Body of pancreas (tissue), 4 donors: ENCODE measurements at regions not wholly inside any gene's neighbourhood (a gene's known extent, or its start where the extent isn't known, plus 50 kb on each side); places are given as distances from the start of the nearest gene placed in this dataset.

Experiments used
- ATAC-seq: fragments of 150-250 bp; one replicate; pipeline ENCODE4 v1.9.1; 2016
- DNase-seq, 4 donors: peaks; one replicate each; pipeline ENCODE4 v3.0.0-alpha.2; 2019
- H3K27ac ChIP-seq, 4 donors: fragments of 200-600 bp; sonication (generic); 1 replicate in 3 of 4; 2 replicates in 1 of 4; pipeline versions ENCODE4 v1.5.1 to v1.6.1; 2016 to 2019; ENCODE audit warnings: mild to moderate bottlenecking in 1 of 4, mixed read lengths in 1 of 4, moderate library complexity in 1 of 4
- H3K27me3 ChIP-seq, 2 donors: fragments of 200-600 bp; sonication (generic); one replicate each; pipeline ENCODE4 v1.6.0; 2016; ENCODE audit warnings: mild to moderate bottlenecking in 1 of 2
- H3K36me3 ChIP-seq, 2 donors: fragments of 200-600 bp; sonication (generic); replicated peaks in 1 of 2; 2 replicates each; pipeline ENCODE4 v1.5.1; 2016; ENCODE audit warnings: low read depth in 2 of 2; ENCODE audit not compliant: insufficient read depth in 1 of 2
- H3K4me1 ChIP-seq: fragments of 200-600 bp; sonication (generic); one replicate; pipeline ENCODE4 v1.6.0; 2016
- H3K4me3 ChIP-seq, 2 donors: fragments of 200-600 bp; sonication (generic); 1 replicate in 1 of 2; 2 replicates in 1 of 2; pipeline ENCODE4 v1.5.1; 2016 to 2019
- H3K9me3 ChIP-seq, 3 donors: fragments of 200-600 bp; sonication (generic); 1 replicate in 2 of 3; 2 replicates in 1 of 3; pipeline ENCODE4 v1.5.1; 2016
- CTCF ChIP-seq, 7 experiments: fragments of 450-650 bp in 4 of 7; fragments of 200-600 bp in 3 of 7; sonication (generic) in 3 of 7; IDR thresholded peaks; one replicate each; pipeline ENCODE4 v1.5.1; 2016 to 2019; ENCODE audit warnings: antibody characterized with exemption in 7 of 7
- POLR2A ChIP-seq, 3 donors: fragments of 450-650 bp; IDR thresholded peaks; one replicate each; pipeline ENCODE4 v1.6.1; 2016; ENCODE audit warnings: antibody characterized with exemption in 3 of 3, mild to moderate bottlenecking in 2 of 3
- WGBS, 2 donors: methylation state at CpG; one replicate each; pipeline ENCODE4 v1.1.5; 2017; 5-methylcytosine and 5-hydroxymethylcytosine counted together
- intact Hi-C: fragments of 100-400 bp; cut with DNase I; formaldehyde crosslinking; loops from one replicate; pipeline ENCODE4 v1.15.1; 2023

- Histone ChIP-seq H3K9me3 (no peaks in the 10 kb centered on the region), H3K4me3 (no peak overlapping the region), H3K36me3 (no peaks in the 10 kb centered on the region), H3K27ac (no peak overlapping the region), H3K27me3 (no peaks in the 10 kb centered on the region), H3K4me1 (no peaks in the 10 kb centered on the region)
- no peak for TF ChIP-seq CTCF (IDR thresholded peaks at IDR 0.05)
- no peak for TF ChIP-seq POLR2A (IDR thresholded peaks at IDR 0.05)
- WGBS, 2 donors: 80 to 93% methylated on average over 3 of the region's 3 CpGs
- intact Hi-C loops: no loop called here
- no peak for ATAC-seq
- no peak for DNase-seq
These were observed 1511.2 kb upstream of the ZEB2 start for GRCh38 chr2:146031158-146031557.

- H3K9me3 ChIP-seq: no peaks in the 10 kb centered on the region
- intact Hi-C loops: no loop called here
- ATAC-seq: no peak
- WGBS, 2 donors: 72 to 78% methylated on average over 2 of the region's 2 CpGs
- H3K36me3 ChIP-seq: no peaks in the 10 kb centered on the region
- no peaks in the 10 kb centered on the region for H3K27me3 ChIP-seq
- no peak for TF ChIP-seq POLR2A (IDR thresholded peaks at IDR 0.05)
- no peak for TF ChIP-seq CTCF (IDR thresholded peaks at IDR 0.05)
- H3K4me3 ChIP-seq: no peak overlapping the region
- DNase-seq: no peak
- H3K27ac ChIP-seq: no peak overlapping the region
- no peaks in the 10 kb centered on the region for H3K4me1 ChIP-seq
These were observed 1507.2 kb upstream of the ZEB2 start for GRCh38 chr2:146027156-146027555.

- no peak overlapping the region for H3K27ac ChIP-seq
- 44 to 53% methylated on average over 1 of the region's 1 CpG for WGBS, 2 donors
- H3K9me3 ChIP-seq: no peaks in the 10 kb centered on the region
- no peaks in the 10 kb centered on the region for H3K4me1 ChIP-seq
- DNase-seq: no peak
- intact Hi-C loops: no loop called here
- ATAC-seq: no peak
- no peaks in the 10 kb centered on the region for H3K36me3 ChIP-seq
- no peak overlapping the region for H3K4me3 ChIP-seq
- H3K27me3 ChIP-seq: no peaks in the 10 kb centered on the region
- TF ChIP-seq POLR2A (IDR thresholded peaks at IDR 0.05) (no peak), CTCF (IDR thresholded peaks at IDR 0.05) (no peak)
These were observed 1505.6 kb upstream of the ZEB2 start for GRCh38 chr2:146025519-146025918.

- TF ChIP-seq POLR2A (IDR thresholded peaks at IDR 0.05) (no peak), CTCF (IDR thresholded peaks at IDR 0.05) (no peak)
- H3K4me1 ChIP-seq: no peaks in the 10 kb centered on the region
- no peaks in the 10 kb centered on the region for H3K27me3 ChIP-seq
- H3K36me3 ChIP-seq: no peaks in the 10 kb centered on the region
- H3K27ac ChIP-seq: no peak overlapping the region
- ATAC-seq (no peak), DNase-seq (no peak)
- 81 to 85% methylated on average over 1 of the region's 1 CpG for WGBS, 2 donors
- no peaks in the 10 kb centered on the region for H3K9me3 ChIP-seq
- intact Hi-C loops: no loop called here
- H3K4me3 ChIP-seq: no peak overlapping the region
These were observed 1504.4 kb upstream of the ZEB2 start for GRCh38 chr2:146024212-146024743.

GRCh38 chr2:146004462-146004861, 1484.5 kb upstream of the ZEB2 start:
- no peak for TF ChIP-seq POLR2A (IDR thresholded peaks at IDR 0.05)
- TF ChIP-seq CTCF (IDR thresholded peaks at IDR 0.05): no peak
- Histone ChIP-seq H3K27ac (no peak overlapping the region), H3K4me1 (no peaks in the 10 kb centered on the region), H3K9me3 (no peaks in the 10 kb centered on the region), H3K27me3 (no peaks in the 10 kb centered on the region), H3K4me3 (no peak overlapping the region), H3K36me3 (no peaks in the 10 kb centered on the region)
- ATAC-seq (no peak), DNase-seq (no peak)
- intact Hi-C loops: no loop called here
